ENCODE measurements at regions not wholly inside any gene's neighbourhood (a gene's known extent, or its start where the extent isn't known, plus 50 kb on each side); places are given as distances from the start of the nearest gene placed in this dataset.

DNA sequence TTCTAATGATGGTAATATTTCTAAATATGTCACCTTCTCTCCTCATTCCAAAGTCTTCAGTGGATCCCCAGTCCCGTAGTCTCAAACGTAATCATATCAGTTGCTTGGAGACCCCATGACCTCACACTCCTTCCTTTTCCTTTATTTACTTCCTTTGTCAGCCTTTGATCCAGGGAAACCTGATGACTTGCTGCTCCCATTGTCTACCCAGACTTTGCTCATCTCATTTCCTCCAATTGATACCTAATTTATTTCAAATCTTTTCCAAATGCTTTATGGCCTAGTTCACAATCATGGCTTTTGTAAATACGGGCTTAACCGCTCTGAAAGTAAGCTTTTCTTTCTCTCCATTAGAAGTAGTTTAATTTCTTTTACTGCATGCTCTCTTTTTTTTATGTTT, 402.4 kb upstream of the CYRIA start:
- DNase-seq (ENCODE audit: low spot score), result no peak

DNA sequence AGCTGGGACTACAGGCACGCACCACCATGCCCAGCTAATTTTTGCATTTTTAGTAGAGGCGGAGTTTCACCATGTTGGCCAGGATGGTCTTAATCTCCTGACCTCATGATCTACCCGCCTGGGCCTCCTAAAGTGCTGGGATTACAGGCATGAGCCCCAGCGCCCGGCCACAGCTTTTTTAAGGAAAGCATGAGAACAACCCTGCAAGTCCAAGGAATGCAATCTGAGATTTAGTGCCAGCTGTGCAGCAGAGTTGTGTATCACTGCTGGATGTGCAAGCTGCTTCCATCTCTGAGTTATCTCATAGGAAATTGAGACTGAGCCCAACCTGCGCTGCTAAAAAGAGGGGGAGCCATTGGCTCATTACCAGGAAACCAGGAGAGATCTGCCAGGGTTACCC, 399.9 kb upstream of the CYRIA start:
- DNase-seq (ENCODE audit: low spot score), result no peak

GRCh38 chr2:17061028-17061427, 395.4 kb upstream of the CYRIA start:
- DNase-seq (ENCODE audit: low spot score), result no peak

GRCh38 chr2:17059458-17059857, 393.8 kb upstream of the CYRIA start:
- no peak for DNase-seq (ENCODE audit: low spot score)

DNA sequence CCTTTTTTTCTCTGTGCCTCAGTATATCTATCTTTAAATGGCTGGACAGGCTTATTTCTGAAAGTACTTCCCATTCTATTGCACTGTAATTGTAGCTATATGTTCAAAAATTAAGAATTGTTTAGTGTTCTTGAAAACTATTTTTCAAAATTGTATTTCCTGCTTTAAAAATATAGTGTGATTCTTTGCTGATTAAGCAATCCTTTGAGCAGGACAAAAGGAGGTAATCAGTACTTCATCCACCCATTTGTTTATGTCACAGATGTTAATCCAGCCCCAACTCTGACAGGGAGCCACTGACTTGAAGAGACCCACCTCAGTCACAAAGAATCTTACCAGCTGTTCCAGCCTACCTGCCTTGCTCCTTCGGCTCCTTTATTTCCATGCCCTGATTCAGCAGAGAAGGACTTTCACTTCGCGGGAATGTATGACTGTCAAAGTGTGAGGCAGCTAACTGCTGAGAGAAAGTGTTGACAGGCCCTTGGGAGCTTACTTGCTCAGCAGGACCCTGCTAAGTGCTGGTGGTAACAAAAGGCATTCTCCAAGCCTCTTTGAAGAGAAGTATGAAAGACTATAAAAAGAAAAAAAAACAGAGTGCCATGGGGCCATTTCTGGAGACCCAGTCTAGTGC, 393.3 kb upstream of the CYRIA start:
- DNase-seq (ENCODE audit: low spot score), result no peak

DNA sequence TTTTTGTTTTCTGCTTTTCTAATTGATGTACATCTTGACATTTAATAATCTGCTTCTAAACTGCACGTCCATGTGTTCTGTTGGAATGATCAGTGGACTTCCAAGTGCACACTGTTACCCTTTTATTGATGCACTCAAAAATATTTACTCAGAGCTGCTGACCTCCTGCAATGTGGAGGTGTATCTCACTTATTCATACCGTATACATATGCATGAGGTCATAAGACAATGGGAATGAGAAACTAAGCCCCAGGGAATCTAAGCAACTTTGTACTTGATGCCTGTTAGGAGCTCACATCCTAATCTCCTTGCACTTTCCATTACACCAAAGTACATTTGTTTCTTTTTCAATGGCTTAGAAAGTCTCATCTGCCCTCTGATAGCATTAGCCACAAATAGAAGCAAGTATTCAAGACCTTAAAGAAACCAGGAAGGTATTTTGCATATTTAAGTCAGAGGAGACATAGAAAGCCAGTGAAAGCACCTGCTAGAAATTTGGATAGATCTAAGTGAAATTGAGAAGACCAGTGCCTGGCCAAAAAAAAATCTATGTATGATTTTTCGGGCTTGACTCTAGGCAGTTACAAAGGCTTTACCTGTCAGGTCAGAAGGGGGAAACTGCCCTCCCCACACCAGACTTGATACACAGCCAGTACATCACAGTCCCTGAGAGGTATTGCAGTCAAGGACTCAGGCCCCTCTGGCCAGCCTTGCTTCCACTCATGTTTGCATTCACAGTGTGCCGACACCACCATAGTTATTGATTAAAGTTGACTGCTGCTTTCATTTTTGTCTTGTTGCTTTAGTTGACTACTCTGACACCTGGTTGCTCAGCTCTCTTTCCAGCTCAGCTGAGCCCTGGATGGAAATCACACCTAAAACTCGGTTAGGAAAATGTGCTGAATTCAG, 391.7 kb upstream of the CYRIA start:
- no peak for DNase-seq (ENCODE audit: low spot score)

DNA sequence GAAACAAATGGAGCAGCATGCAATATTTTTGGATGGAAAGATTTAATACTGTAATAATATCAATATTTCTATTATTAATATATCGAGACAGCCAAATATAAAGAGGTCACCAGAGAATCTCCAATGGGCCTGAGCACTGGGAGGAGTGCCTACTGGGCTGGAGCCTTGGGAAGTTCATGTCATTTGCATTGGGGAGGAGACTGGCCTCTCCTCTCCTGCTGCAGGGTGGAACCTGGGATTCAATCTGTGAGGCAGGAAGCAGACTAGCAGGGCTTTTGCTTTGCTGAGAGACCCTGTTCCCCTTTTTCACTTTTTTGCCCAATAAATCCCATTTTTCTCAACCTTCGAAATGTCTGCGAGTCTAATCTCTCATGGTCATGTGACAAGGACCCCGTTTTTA, 390.6 kb upstream of the CYRIA start:
- no peak for DNase-seq (ENCODE audit: low spot score)

- no peak for DNase-seq (ENCODE audit: low spot score)
Measured at GRCh38 chr2:17052001-17052400, 386.4 kb upstream of the CYRIA start.

DNA sequence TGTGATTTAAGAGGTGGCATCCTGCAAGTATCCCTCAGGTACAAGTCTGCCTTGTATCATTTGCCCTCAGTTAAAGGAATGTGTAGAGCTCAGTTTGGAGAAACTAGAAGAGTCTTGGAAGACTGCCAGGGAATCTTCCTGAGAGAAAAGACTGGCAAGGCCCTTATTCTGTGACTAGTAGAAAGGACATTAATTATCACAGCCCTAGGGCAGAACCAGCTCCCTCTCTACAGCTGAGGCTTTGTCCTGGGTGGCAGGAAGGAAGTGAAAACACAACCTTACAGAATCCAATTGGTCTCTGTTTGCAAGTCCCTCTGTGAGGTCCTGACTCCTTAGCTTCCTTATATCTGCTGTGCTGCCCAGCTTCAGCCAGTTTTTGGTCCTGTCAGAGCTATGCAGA, 385.9 kb upstream of the CYRIA start:
- no peak for DNase-seq (ENCODE audit: low spot score)

DNA sequence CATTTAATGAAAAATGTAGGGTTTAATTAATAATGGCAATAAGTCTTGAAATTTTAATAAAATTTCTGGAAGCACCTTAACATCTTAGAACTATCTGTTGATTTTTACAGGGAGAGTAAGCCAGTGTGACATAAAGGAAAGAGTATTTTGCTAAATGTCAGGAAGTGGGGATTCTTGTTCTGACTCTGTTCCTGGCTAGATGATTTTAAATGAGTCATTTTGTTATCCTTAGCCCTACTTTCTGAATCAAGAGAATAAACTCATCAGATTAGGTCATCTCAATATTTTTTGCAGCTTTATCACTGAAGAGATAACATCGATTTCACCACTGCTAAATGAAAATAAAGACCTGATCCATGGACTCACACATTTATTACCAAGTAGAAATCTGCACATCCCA, 377.5 kb upstream of the CYRIA start:
- DNase-seq (ENCODE audit: low spot score), result no peak

DNA sequence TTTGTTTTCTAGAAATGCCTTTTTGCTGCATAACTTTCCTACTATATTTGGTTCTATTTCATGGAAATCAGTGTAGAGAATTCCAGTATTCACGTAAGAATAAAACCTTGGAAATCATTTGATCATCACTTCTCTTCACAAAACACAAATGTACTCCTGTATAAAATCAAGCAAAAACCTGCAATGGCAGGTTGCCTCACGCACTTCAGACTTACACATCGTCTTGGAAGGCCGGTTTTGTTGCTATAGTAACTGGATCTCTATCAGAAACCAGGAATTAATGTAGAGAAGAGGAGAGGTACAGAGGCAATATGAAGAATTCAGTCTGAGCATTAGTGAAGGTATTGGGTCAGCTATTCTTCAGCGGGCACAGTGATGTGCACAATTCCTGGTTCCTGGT, 370.7 kb upstream of the CYRIA start:
- no peak for DNase-seq (ENCODE audit: low spot score)

- DNase-seq (ENCODE audit: low spot score), result no peak
Measured at GRCh38 chr2:17035010-17035409, 369.4 kb upstream of the CYRIA start.

- DNase-seq (ENCODE audit: low spot score), result no peak
Measured at GRCh38 chr2:17030047-17030446, 364.4 kb upstream of the CYRIA start.

DNA sequence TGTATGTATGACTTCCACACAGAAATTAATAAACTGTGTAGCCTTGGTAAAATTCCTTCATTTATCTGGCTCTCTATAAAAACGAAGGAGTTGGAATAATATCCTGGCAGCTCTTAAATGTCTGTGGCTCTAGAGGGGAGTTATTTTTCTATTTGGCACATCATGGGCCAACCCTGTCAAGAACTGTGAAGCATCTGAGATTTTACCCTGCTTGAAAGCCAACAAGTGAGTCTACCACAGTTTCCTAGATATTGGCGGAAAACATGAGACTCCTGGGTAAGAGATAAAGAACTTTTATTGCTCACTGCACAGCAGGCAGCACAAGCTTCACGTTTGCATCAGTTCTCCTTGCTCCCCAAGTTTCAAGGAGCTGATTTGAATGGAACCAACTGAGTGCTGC, 346.7 kb upstream of the CYRIA start:
- no peak for DNase-seq (ENCODE audit: low spot score)

DNA sequence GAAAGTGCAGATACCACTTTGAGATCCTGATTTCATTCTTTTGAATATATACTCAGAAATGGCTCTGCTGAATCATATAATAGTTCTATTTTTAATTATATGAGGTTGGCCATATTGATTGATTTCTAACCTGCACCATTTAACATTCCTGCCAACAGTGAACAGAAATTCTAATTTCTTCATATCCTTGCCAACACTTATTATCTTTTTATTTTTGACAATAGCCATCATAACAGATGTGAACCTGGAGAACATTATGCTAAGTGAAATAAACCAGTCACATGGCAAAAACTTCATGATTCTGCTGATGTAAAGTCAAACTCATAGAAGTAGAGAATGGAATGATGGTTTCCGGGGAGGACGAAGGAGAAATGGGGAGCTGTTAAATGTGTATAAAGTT, 344.5 kb upstream of the CYRIA start:
- DNase-seq (ENCODE audit: low spot score), result no peak

DNA sequence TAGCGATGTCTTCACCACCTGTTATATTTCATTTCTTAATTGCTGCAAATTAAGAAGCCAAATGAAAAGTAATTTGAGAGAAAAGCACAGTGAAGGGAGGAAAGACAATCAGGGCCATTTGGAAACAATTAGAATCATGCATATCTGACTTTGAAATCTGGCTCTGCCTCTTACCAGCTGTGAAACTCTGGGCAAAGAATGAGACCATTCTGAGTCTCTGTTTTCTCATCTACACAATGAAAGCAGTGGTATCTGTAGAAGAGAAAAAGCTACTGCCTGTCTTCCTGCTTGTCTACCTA, 334.5 kb upstream of the CYRIA start:
- DNase-seq (ENCODE audit: low spot score), result no peak

GRCh38 chr2:16999347-17000183, 333.9 kb upstream of the CYRIA start:
- no peak for DNase-seq (ENCODE audit: low spot score)

DNA sequence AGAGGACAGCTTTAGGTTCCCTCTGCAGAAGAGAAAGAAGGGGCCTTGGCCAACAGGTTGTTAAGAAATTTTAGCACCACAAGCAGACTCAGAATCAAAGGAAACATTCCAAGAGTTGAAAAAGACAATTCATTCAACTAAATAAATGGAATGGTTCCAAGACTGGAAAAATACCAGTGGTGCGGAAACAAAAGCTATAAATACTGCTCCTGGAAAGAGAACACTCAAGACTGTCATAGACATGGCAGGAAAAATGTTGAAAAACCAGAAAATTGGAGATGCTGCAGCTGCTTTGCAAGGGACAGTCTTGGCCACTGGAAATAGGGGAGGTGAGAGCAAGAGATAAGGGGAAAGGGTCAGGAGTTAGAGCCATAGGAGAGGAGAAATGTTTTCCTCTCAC, 312.7 kb upstream of the CYRIA start:
- no peak for DNase-seq (ENCODE audit: low spot score)

DNA sequence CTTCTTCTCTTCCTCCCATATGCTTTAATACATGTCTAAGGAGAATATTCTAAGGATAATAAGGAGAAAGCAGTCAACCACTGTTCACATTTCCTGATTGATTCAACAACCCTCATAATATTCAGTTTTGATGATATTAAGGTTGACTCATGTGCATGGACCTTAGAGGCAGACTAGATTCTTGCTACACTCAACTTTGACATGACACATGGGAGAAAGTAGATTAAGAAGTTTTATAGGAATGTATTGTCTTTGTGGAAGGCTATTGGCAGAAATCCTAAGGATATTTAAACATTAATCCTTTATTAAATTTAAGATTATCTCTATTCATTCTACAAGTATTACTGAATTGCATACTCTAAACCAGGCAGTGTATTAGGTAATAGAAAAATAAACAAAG, 309.1 kb upstream of the CYRIA start:
- DNase-seq (ENCODE audit: low spot score), result no peak

DNA sequence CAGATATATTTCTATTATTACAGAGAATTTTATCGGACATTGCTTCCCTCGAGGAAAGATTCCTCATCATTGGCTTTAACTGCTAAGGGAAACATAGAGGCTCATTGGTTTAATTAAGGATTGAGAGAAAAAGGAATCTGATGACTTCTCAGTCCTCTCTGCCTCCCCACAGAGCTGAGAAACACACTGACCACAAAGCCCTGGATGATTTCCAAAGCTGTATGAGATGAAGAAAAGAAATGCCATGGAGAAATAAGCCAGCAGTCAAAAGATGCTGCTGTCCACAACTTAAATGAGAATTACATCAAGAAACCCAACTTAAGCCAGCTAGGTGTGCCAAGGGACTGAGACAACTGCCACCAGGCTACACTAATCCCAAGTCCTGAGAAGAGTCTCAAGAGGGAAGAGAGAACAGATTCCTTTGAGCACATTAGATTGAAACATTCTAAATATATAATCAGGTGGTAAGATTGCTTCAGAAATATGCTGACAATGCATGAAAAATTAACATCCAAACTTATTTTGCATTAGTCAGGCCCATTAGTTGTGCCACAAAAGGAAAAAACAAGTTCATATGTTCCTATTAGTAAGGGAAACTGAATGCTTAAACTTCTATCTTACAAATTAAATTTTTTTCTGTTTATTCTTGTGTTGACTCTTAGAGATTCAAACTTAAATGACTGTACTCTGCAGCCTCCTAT, 308.1 kb upstream of the CYRIA start:
- DNase-seq (ENCODE audit: low spot score), result no peak

DNA sequence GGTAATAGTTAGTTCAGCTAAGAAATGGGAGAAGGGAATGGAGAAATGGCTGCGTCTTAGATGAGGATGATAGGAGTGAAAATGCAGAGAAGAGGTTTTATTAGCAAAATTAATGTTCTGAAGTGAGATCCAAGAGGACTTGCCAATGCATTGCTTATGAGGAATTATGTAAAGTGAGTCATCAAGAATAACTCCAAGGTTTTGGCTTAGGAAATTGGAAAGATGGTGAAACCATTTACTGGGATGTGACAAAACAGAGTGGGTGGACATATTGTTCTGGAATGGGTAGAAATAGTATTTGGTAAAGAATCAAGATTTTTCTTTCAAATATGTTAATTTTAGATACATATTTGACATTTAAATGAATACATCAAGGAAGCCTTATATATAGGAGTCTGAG, 306.6 kb upstream of the CYRIA start:
- DNase-seq (ENCODE audit: low spot score), result no peak

DNA sequence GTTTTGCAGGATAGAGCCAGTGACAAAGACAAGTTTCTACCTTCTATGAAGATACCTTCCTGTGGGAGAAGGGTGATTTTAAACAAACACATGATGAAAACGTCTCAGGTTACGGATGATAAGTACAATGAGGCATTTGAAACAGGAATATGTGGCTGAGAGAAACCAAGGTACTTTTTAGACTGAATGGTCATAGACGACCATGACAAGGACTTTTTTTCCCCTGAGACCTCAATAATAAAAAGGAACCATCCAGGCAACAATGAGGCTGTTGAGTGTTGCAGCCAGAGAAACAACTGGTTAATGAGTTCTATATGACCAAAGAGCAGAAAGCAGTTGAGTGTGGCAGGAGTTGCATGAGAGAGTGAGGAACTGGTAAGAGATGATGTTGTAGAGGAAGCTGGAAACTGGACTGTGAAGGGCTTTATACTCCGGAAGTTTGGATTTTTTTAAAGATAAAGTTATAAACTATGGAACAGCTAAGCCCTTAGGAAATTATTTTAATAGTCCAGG, 306.1 kb upstream of the CYRIA start:
- no peak for DNase-seq (ENCODE audit: low spot score)

Data from LoVo (cell line).